GM19455 (cell line): ENCODE measurements at regions not wholly inside any gene's neighbourhood (a gene's known extent, or its start where the extent isn't known, plus 50 kb on each side); places are given as distances from the start of the nearest gene placed in this dataset.
"Not testable (repeated sequence)": the region's sequence is repeated elsewhere in the genome, so short reads cannot be mapped to it uniquely, and the experiment has no call there.

Source experiments
- ATAC-seq: cut with Tn5 transposase; IDR thresholded peaks from one replicate; pipeline ENCODE4 v1.9.1; 2021; ENCODE audit not compliant: unreplicated experiment

DNA sequence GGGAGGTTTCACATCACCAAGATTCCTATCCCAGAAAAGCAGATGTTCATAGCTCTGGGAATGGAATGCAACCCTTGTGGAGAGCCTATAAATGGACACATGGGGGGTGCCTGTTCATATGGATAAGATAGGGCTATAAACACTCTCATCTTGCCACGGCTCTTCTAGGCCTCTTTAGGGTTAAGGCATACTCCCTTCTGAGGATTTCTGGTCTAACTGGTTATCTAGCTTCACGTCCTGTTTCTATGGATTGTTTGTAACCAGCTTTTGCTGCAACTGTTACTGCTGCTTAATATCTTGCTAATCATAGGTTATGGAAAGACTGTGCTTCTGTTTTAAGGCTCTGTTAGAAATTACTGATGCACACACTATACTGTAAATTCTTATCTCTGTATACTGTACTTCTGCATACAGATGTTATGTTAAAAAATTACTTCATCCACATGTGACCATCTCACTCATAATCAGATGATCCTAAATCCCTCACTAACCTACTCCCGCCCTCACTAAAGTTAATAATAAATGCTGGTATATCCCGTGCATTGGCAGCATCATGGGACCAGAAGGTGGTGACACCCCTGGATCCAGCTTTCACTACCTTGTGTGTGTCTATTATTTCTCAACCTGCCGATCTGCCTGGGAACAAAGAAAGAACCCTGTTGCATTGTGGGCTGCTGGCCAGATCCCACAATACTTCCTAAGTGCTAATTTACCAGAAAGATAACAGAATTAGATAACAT, 68.7 kb downstream of the PRKAB2 start:
- ATAC-seq = not testable (repeated sequence)

DNA sequence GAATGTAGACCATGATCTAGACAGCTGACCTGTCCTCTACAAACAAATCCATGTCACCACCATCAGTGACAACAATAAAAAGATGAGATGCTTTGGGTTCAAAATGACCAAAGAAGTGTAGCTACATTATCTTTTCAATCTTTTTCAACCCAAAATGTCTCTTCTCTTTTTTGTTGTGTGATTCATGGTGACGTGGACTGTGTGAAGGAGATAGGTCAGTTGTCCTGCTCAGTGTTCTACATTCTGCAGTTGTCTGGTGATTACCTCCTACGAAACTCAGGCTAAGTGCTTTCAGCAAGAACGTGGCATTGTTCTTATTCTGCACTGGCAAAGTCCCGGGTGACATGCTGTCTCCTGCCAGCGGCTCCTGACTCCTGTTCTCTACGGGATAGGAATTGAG, 73.1 kb downstream of the PRKAB2 start:
- no peak for ATAC-seq

DNA sequence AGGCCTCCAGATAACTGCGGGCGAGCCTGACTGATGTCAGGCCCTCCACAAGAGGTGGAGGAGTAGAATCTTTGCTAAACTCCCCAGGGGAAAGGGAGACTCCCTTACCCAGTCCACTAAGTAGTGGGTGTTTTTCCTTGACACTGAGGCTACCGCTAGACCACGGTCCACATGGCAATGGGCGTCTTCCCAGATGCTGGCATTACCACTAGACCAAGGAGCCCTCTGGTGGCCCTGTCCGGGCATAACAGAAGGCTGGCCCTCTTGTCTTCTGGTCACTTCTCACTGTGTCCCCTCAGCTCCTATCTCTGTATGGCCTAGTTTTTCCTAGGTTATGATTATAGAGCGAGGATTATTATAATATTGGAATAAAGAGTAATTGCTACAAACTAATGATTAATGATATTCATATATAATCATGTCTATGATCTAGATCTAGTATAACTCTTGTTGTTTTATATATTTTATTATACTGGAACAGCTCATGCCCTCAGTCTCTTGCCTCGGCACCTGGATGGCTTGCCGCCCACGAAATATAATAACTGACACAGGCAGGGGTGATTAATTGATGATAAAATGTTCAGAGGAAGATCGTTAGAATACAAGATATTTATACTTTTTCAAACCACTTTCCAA, 73.8 kb downstream of the PRKAB2 start:
- ATAC-seq = not testable (repeated sequence)

DNA sequence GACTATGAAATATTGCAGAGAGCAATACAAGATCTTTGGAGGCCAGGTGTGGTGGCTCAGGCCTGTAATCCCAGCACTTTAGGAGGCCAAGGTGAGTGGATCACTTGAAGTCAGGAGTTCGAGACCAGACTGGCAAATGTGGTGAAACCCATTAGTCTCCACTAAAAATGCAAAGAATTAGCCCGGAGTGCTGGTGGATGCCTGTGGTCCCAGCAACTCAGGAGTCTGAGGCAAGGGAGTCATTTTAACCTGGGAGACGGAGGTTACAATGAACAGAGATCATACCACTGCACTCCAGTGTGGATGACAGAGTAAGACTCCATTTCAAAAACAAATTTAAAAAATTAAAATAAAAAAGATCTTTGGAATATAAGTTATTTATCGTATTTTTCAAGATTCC, 76.6 kb downstream of the PRKAB2 start:
- no peak for ATAC-seq

DNA sequence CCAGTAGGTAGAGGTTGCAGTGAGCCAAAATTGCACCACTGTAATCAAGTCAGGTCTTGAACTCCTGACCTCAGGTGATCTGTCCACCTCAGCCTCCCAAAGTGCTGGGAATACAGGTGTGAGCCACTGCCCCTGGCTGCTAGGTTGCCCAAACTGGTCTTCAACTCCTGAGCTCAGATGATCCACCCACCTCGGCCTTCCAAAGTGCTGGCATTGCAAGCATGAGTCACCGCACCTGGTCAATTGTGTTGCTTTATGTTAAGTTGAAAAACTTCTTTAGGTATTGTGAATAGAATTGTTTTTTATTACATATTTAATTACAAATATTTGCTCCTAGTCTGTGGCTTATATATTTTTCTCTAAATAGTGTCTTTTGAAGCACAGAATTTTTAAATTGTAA, 80.5 kb downstream of the PRKAB2 start:
- ATAC-seq = no peak

DNA sequence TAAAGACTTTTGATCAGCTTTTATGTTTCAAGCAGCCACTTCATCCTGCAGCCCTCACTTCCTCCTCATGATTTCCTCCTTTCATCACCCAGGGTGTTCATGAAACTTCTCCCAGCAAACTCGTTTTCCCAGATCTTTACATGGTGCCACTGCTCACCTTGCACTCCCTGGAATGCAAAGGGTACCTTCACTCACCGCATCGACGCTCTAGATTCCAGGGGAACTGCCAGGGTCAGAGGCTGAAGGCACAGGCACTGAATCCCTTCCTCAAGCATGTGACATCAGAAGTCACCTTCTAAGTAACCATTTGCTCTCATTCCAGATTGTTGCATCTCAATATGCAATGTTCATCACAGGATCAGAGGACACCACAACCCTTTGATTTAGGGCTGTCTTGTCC, 82.8 kb downstream of the PRKAB2 start:
- no peak for ATAC-seq

DNA sequence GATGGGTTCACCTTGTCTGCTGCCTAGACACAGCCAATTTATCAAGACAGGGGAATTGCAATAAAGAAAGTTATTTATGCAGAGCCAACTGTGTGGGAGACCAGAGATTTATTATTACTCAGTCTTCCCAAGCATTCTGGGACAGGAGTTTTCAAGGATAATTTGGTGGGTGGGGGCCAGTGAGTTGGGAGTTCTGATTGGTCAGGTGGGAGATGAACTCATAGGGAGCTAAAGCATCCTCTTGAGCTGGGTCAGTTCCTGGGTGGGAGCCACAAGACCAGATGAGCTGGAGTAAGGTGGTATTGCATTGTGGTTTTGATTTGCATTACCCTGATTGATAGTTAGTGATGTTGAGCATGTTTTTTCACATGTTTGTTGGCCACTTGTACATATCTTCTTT, 86.1 kb downstream of the PRKAB2 start:
- ATAC-seq = no peak

DNA sequence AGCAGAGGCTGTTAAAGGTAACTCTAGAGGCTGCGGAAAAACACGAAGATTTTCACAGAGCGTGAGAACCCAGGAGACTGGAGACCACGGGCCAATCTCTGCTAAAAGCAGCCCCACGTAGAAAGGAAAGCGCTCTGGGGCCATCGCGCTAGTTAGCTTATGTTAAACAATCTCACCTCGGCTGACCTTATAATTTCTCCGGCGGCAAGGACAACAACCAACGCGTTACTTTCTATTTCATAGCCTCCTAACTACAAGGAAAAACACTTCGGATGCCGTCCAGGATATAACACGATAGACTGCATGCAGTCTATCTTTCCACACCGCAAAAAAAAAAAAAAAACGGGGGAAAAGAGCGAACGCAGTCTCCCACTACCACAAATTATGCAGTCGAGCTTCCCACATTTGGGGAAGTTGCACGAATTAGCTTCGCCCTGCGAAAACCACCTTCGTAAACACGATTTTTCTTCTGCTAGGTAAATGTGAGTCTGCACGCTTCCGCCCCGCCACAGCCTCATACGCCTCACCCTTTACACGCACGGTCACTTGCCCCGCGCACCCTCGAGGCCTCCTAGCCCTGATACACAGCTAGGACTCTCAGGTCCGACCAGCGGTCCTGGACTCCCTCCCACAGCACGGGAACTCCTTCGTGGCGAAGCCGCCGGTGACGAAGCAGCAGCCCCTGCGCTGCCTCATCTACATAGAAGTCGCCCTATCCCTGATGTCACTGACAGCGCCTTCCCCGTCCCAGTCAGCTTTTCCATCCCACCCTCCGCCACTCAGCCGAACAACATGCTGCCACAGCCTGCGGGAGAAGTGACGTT, 87.8 kb downstream of the PRKAB2 start:
- peak; percentile 69 for ATAC-seq

DNA sequence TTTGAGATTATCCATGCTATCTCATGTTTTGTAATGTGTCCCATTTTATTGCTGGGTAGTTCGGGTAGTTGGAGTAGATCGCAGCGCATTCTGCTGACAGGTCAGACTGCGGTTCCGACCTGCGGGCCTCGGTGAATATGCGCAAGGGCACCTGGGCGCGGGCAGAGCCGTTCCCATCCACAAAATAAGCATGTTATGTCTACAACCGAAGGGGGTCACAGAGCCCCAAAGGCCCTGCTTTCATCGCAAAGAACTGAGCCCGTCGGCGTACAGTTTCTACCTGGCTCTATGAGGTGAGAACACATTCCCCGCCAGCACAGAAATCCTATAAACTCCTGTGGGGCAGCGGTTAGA, 88.4 kb downstream of the PRKAB2 start:
- ATAC-seq = no peak

DNA sequence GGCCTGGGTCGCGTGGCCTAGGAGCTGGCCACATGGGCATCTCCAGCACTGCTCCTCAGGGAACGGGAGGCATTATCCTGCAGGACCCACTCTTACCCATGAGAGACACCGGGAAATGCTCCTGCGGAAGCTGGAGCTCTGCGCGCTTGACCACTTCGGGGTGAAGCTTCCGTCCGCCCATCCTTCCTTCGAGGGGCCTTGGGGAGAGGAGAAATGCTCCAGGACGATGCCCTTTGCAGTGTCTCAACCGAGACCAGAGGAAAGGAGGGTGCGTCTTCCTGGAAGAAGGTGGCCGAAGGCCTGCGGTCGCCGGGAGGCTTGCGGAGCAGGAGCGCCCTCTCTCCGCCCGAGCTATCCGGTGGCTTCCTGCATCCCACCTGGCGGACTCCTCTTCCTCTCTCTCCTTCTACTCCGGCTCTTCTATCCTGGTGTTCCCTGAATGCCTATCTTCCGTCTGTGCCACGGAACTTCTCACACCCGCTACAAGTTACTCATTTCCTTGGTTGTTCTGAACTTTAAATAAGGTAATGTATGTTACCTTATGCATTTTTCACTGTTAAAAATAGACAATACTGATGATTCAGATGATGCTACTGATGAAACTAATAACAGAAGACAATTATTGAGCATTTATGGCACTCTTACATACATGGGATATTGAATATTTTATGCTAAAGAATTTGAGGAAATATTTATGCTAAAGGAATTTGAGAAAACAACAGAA, 91.4 kb downstream of the PRKAB2 start:
- ATAC-seq = no peak

DNA sequence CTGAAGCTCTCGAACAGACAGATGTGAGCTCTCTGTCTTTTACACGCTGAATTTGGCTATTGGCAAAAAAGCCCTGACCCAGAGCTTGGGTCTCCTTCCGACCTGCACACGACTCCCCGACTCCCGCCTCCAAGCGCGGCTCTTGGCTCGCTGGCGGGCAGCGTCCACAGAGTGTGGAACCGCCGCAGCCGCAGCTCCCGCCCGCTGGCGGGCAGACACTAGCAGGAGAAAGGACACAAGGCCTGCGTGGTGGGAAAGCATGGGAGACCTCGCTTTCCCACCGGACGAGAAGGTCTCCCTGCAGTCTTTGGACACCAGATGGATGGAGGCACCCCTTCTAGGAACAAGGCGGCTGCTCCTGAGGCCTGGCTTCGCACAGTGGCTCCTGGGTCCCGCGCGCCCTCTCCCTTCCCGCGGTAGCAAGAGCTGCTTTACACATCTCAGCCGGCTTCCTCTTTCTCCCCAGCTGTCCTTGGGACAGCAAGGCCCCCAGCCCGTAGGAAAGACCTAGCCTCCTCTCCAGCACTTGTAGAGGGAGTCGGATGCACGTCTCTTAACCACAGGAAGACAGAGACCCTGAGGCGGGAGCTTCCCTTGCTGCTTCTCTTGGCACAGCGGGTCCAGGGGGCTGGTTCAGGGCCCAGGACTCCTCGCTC, 92.1 kb downstream of the PRKAB2 start:
- no peak for ATAC-seq

DNA sequence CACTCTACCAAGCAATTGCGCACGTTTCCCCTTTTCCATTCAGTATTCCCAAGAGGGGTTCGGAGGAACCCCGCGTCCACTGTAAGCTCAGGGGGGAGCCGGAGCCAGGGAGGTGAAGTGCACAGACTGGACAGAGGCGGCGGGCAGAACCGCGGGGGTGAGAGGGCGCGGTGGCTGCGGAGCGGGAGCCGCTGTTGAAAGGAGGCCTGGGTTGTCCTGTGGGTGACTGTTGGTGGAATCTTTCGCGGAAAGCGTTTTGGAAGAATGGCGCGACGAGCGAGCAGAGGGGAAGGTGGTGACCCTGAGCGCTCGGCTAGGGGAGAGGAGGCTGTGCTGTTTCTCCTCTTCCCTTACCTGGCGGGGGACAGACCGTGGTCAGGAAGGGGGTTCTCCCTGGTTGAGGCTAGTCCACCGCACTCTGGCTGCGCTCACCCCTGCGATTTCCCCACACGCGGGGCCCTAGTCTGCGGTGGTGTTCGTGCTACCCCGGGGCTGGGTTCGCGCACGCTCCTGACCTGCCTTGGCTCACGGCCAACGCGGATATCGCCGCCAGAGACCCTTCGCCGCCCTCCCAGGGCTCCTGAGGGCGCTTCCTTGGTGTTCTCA, 92.8 kb downstream of the PRKAB2 start:
- ATAC-seq = no peak

DNA sequence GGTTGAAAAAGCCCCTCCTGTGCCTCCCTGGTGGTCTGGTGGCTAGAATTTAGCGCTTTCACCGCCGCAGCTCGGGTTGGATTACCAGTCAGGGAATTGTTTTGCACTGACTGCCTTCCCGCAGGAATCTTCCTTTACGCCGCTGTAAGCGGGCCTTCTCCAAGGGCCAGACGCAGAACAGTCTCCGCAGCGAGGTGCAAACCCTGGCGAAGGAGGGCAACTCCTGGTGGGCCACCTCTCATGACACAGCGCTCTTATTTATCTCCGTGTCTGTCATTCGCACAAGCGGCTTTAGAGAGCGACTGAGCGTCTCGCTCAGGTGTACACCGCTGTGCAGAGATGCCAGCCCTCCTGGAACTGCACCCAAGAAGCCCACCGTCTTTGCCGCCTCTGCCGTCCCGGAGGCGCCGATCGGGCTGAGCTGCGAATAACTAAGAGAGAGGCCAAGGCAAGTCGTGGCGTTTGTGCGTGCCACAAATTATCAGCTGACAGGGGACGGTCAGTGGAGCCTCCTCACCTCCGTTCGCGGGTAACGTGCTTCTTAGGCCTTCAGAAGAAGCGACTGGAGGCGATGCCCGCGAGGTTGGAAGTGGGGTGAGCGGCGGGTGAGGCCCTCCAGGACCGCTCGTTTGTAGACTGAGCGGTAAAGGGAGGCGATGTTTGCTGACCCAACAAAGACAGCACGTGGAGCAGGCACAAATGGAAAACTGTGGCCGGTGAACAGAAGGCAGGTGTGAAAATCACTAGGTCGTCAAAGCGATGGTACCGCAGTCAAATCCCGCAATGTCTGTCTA, 93.5 kb downstream of the PRKAB2 start:
- ATAC-seq = no peak

DNA sequence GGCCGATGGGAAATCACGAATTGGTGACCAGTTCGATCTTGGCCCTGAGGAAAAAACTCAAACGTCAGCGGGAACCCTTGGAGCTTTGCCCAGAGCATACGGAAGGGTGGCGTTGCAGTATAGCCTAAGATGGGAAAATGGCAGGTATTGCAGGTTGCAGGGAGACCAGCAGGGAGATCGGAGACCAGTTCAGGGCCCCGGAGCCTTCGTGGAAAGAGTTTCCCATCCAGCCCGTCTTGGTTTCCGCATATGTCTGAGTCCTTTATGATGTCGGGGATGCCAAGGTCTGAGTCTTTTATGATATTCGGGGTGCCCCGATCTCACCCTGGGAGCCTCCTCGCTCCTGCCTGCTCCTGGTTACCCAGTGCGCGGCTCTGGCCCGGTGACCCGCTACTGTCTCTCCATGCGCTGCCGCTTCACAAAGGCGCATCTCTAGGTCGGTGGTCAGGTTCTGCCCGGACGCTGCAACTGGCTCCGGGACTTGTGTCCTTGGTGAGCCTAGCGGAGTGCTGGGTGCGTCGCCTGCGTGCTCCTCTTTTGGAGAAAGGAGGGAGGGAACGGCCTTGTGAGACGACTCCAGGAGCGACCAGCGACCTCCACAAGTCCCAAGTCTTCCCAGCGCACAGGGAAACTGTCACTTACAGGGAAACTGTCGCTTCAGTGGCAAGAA, 94.2 kb downstream of the PRKAB2 start:
- ATAC-seq = no peak

DNA sequence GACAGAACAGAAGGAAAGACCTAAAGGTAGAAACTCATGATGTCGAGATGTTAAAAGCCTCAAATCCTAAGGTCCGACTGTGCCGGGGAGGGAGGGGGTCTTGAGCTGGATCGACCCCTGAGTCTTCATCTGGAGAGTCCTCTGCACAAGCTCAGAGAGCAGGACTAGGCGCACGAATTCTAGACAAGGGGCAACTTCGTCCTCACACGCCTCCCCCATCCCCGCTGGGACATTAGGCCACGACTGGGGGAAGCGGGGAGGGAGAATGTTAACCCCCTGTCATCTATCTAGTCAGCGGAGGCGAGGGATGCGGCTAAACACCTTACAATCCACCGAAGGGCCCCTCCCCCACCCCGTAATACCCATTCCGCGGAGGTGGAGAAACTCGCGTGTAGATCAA, 94.7 kb downstream of the PRKAB2 start:
- no peak for ATAC-seq

DNA sequence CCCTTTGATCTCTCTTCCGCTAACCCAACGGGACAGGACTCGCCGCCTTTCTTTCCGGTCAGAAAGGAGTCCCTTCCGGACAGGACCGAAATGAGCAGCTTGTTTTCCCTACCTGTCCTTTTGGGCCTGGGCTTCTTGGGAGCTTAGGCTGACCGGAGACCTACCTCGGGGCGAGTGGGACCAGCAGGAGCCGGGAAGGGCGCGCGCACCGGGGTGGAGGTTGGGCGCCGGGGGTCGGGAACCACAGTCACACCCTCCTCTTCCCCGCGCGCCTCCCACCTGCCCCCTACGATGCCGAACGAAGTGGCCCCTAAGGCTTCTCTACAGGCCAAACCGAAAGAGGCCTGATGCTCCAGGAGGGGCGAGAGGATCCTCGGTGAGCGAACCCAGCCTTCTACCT, 95.2 kb downstream of the PRKAB2 start:
- no peak for ATAC-seq

DNA sequence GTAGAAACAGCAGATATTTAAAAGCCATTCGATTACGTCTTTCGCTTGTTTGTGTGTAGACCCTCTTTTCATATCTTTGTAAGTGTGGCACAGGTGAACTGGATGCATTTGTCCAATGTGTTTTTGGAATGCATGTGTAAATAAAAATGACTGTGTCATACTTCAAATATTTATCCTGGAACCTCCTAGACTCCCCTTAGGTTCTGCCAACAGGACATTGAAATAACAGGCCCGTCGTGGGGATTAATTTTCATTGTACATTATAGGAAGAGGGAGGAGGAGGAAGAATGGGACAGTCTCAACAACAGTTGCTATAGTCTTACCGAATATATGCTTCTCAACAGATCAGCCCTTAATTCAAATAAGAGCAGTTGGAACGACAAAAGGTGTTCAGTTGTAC, 95.8 kb downstream of the PRKAB2 start:
- no peak for ATAC-seq

DNA sequence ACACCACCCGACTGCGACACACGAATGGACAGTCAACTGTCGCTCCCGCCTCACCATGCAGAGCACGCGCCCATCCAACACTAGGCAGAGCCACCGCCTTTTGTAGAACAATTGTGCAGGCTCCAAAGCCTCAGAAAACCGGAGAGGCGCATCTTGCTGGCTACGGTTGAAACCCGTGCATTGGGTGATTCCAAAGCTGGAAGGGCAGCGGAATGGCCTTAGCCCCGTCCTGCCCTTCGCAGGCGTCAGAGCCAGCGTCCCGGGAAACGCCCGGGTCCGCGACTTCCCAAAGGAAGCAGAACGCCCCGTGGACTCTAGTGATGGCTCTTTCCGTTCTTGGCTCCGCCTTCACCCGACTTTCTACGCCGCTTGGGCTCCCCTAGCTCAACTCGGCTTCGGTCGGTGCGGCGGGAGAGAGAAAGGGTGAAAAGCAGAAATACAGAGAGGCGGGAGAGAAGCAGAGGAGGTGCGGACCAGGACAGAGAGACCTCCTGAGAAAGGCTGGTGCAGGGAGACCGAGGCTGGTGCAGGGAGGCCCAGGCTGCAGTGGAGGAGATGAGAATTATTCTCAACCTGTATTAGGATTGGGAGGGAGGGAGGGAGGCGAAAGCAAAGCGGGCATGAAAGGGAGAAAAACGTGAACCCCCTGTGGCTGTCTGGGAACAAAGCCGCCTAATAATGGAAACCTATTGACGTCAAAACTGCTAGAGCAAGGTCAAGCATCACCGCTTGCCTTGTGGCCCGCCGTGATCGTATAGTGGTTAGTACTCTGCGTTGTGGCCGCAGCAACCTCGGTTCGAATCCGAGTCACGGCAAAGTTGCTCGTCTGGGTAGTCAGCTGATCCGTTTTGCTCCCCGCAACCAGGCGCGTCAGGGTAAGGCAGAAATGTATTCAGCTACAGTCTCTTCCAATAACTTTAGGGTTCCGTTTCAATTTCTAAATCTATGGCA, 99.5 kb downstream of the PRKAB2 start:
- no peak for ATAC-seq
